Inferior parietal cortex (tissue), 1 donor: ENCODE measurements at regions not wholly inside any gene's neighbourhood (a gene's known extent, or its start where the extent isn't known, plus 50 kb on each side); places are given as distances from the start of the nearest gene placed in this dataset.

Source experiments
- DNase-seq: peaks from one replicate; pipeline ENCODE4 v3.0.0-alpha.2; 2016; ENCODE audit errors: extremely low spot score

- no peak for DNase-seq
These were observed 331.9 kb downstream of the TGFB2 start for GRCh38 chr1:218677026-218677425.

- DNase-seq, result no peak
These were observed 334.3 kb downstream of the TGFB2 start for GRCh38 chr1:218679391-218679790.

GRCh38 chr1:218679988-218680748 lies 335.0 kb downstream of the TGFB2 start:
- no peak for DNase-seq

GRCh38 chr1:218683242-218683641 lies 338.1 kb downstream of the TGFB2 start:
- no peak for DNase-seq

GRCh38 chr1:218686258-218686657 lies 341.1 kb downstream of the TGFB2 start:
- no peak for DNase-seq

- DNase-seq, result no peak
These were observed 341.6 kb downstream of the TGFB2 start for GRCh38 chr1:218686761-218687160.

- DNase-seq, result no peak
These were observed 347.7 kb downstream of the TGFB2 start for GRCh38 chr1:218692808-218693207.

GRCh38 chr1:218693599-218693998 lies 348.5 kb downstream of the TGFB2 start:
- no peak for DNase-seq

- no peak for DNase-seq
These were observed 348.9 kb downstream of the TGFB2 start for GRCh38 chr1:218694085-218694484.

- no peak for DNase-seq
These were observed 349.5 kb downstream of the TGFB2 start for GRCh38 chr1:218694636-218695035.

GRCh38 chr1:218695525-218695924 lies 350.4 kb downstream of the TGFB2 start:
- no peak for DNase-seq

- no peak for DNase-seq
These were observed 353.0 kb downstream of the TGFB2 start for GRCh38 chr1:218698141-218698540.

- no peak for DNase-seq
These were observed 354.3 kb downstream of the TGFB2 start for GRCh38 chr1:218699421-218699820.

GRCh38 chr1:218699865-218700264 lies 354.7 kb downstream of the TGFB2 start:
- no peak for DNase-seq

GRCh38 chr1:218700666-218701065 lies 355.5 kb downstream of the TGFB2 start:
- no peak for DNase-seq

- DNase-seq, result no peak
These were observed 356.0 kb downstream of the TGFB2 start for GRCh38 chr1:218701131-218701530.

GRCh38 chr1:218702775-218703174 lies 357.6 kb downstream of the TGFB2 start:
- DNase-seq, result no peak

GRCh38 chr1:218703836-218704235 lies 358.7 kb downstream of the TGFB2 start:
- DNase-seq, result no peak

GRCh38 chr1:218705391-218705790 lies 360.3 kb downstream of the TGFB2 start:
- DNase-seq, result no peak

- no peak for DNase-seq
These were observed 361.1 kb downstream of the TGFB2 start for GRCh38 chr1:218705911-218706893.

GRCh38 chr1:218711001-218711400 lies 365.9 kb downstream of the TGFB2 start:
- no peak for DNase-seq

- no peak for DNase-seq
These were observed 366.9 kb downstream of the TGFB2 start for GRCh38 chr1:218711884-218712674.
